SK-N-MC (cell line): ENCODE measurements at regions not wholly inside any gene's neighbourhood (a gene's known extent, or its start where the extent isn't known, plus 50 kb on each side); places are given as distances from the start of the nearest gene placed in this dataset.
A peak's percentile ranks its signal among the peaks of the same experiment; 100 is the strongest.

ENCODE experiments used
- DNase-seq: peaks from one replicate; pipeline ENCODE4 v3.0.0-alpha.2; 2011; ENCODE audit warnings: low read depth, low spot score
- H3K27ac ChIP-seq: fragments of 200-600 bp; sonication (generic); 2 replicates; pipeline ENCODE4 v1.5.1; 2016; ENCODE audit warnings: mixed run types
- H3K36me3 ChIP-seq: fragments of 200-600 bp; sonication (generic); 2 replicates; pipeline ENCODE4 v1.6.1; 2017; ENCODE audit warnings: antibody characterized with exemption, low read length, mixed read lengths; ENCODE audit not compliant: insufficient read depth
- H3K4me3 ChIP-seq: fragments of 200-600 bp; sonication (generic); 2 replicates; pipeline ENCODE4 v1.5.1; 2016
- H3K9ac ChIP-seq: fragments of 200-600 bp; sonication (generic); 2 replicates; pipeline ENCODE4 v1.8.0; 2017; ENCODE audit warnings: mixed run types, mixed read lengths; ENCODE audit not compliant: insufficient read length
- H3K9me3 ChIP-seq: fragments of 200-600 bp; sonication (generic); 2 replicates; pipeline ENCODE4 v1.6.1; 2017; ENCODE audit warnings: low read depth, mild to moderate bottlenecking, antibody characterized with exemption, low read length, moderate library complexity, mixed read lengths
- EZH2 ChIP-seq: fragments of 200-600 bp; sonication (generic); IDR thresholded peaks from one replicate; pipeline ENCODE4 v1.6.1; 2017; ENCODE audit warnings: antibody characterized with exemption
- FOXP2 ChIP-seq: optimal IDR thresholded peaks from 2 replicates; pipeline ENCODE3; 2011; ENCODE audit warnings: mild to moderate bottlenecking, moderate library complexity; ENCODE audit not compliant: insufficient read depth; ENCODE audit errors: extremely low read length, control extremely low read depth
- POLR2AphosphoS5 ChIP-seq: IDR thresholded peaks from 2 replicates; pipeline ENCODE4 v1.6.1; 2012; ENCODE audit warnings: mild to moderate bottlenecking, low read depth, low read length, borderline replicate concordance

DNA sequence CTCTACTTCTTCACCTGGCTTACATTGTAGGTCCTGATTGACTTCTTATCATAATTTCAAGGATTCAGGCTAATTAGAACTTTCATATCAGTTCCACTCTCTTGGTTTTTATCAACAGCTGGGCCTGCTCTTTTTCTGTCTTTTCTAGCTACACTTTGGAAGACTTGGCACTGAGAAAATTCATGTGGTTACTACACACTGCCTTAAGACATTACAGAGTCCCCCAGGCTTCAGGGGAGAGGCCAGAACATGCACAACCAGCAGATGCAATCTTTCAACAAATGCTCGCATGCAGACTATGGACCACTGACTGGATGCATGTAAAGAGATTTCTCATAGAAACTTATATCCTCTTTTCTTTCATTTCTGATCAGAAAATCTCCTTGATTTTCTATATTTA is 423.5 kb downstream of the TUSC7 start:
- H3K9ac ChIP-seq, result no peak overlapping the region
- no peak for DNase-seq
- no peaks in the 10 kb centered on the region for H3K9me3 ChIP-seq
- H3K27ac ChIP-seq, result no peak overlapping the region
- TF ChIP-seq POLR2AphosphoS5, result no peak
- no peak for TF ChIP-seq FOXP2
- TF ChIP-seq EZH2, result no peak
- H3K4me3 ChIP-seq, result no peak overlapping the region
- no peaks in the 10 kb centered on the region for H3K36me3 ChIP-seq

DNA sequence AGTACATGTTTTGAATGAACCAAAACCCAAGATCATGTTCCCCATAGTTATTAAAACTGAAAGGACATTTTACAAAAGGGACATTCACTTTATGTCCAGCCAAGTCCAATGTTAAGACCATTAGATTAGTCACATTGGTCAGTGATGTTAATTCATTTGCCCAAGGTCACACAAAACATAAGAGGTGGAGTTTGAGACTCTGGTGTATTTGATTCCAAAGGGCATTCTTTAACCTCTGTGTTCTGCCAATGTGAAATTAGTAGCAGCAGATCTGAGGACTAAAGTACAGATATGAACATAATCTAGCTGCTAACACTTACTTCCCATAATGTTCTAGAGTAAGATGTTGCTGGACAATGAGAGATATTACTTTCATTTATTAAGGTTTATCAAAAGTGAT is 425.6 kb downstream of the TUSC7 start:
- Histone ChIP-seq H3K9me3 (no peaks in the 10 kb centered on the region), H3K36me3 (no peaks in the 10 kb centered on the region), H3K27ac (no peak overlapping the region), H3K9ac (no peak overlapping the region), H3K4me3 (no peak overlapping the region)
- DNase-seq, result no peak
- TF ChIP-seq FOXP2 (no peak), EZH2 (no peak), POLR2AphosphoS5 (no peak)

- TF ChIP-seq FOXP2, result no peak
- TF ChIP-seq POLR2AphosphoS5, result no peak
- no peak for TF ChIP-seq EZH2
- H3K36me3 ChIP-seq, result no peaks in the 10 kb centered on the region
- no peak overlapping the region for H3K27ac ChIP-seq
- H3K9ac ChIP-seq, result no peak overlapping the region
- H3K4me3 ChIP-seq, result no peak overlapping the region
- no peaks in the 10 kb centered on the region for H3K9me3 ChIP-seq
- DNase-seq, result no peak
Observed at GRCh38 chr3:117136003-117136402, 426.4 kb downstream of the TUSC7 start.

DNA sequence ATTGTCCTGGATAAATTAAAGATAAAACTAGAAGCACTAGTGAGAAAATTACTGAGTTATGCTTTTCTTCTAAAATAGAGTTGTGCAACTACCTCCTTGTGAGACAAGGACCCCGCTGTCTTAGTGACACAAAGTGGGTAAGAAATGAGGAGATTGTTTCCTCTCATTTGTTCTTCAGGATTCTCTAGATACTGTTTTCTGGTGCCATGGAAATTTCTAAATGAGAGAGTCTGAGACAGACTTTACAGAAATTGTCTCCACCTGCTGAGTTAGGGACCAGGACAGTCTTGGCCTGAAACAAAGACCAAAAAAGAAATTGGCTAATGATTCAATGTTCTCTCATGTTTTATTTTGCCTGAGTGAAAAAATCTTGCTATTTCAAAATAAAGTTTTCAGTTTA is 427.5 kb downstream of the TUSC7 start:
- Histone ChIP-seq H3K9me3 (no peaks in the 10 kb centered on the region), H3K27ac (peak overlapping the region; percentile 74), H3K4me3 (no peak overlapping the region), H3K36me3 (no peaks in the 10 kb centered on the region), H3K9ac (peak overlapping the region; percentile 0)
- no peak for TF ChIP-seq EZH2
- no peak for TF ChIP-seq POLR2AphosphoS5
- no peak for TF ChIP-seq FOXP2
- no peak for DNase-seq

DNA sequence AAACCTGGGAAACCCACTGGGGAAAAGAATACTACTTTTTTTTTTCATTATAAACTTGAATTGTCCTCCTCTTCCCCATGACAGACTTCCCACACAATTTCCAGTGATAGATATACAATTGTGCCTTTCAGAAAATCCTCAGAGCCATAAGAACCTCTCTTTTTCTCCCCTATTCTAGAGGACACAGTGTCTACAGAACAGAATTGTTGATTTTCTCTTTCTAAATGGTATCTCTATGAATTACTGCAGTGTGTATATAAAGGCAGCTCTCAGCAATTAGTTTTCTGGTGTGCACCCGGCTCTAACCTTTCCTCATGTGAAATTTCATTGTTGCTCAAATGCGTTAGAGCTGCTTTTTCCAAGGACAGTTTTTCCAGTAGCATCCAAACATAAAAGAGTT is 430.1 kb downstream of the TUSC7 start:
- no peak overlapping the region for H3K27ac ChIP-seq
- DNase-seq, result no peak
- H3K9ac ChIP-seq, result no peak overlapping the region
- H3K4me3 ChIP-seq, result no peak overlapping the region
- no peaks in the 10 kb centered on the region for H3K9me3 ChIP-seq
- no peaks in the 10 kb centered on the region for H3K36me3 ChIP-seq
- no peak for TF ChIP-seq EZH2
- no peak for TF ChIP-seq FOXP2

- no peaks in the 10 kb centered on the region for H3K36me3 ChIP-seq
- no peaks in the 10 kb centered on the region for H3K9me3 ChIP-seq
- DNase-seq, result no peak
- H3K9ac ChIP-seq, result no peak overlapping the region
- TF ChIP-seq POLR2AphosphoS5 (no peak), FOXP2 (no peak), EZH2 (no peak)
- H3K27ac ChIP-seq, result no peak overlapping the region
- no peak overlapping the region for H3K4me3 ChIP-seq
Observed at GRCh38 chr3:117141812-117142211, 432.2 kb downstream of the TUSC7 start.

GRCh38 chr3:117144853-117145252 is 435.3 kb downstream of the TUSC7 start:
- peak overlapping the region; percentile 9 for H3K9ac ChIP-seq
- H3K27ac ChIP-seq, result peak overlapping the region; percentile 82
- DNase-seq, result no peak
- no peaks in the 10 kb centered on the region for H3K36me3 ChIP-seq
- TF ChIP-seq POLR2AphosphoS5, result no peak
- no peak for TF ChIP-seq FOXP2
- no peak for TF ChIP-seq EZH2
- H3K4me3 ChIP-seq, result peak overlapping the region; percentile 34
- no peaks in the 10 kb centered on the region for H3K9me3 ChIP-seq

DNA sequence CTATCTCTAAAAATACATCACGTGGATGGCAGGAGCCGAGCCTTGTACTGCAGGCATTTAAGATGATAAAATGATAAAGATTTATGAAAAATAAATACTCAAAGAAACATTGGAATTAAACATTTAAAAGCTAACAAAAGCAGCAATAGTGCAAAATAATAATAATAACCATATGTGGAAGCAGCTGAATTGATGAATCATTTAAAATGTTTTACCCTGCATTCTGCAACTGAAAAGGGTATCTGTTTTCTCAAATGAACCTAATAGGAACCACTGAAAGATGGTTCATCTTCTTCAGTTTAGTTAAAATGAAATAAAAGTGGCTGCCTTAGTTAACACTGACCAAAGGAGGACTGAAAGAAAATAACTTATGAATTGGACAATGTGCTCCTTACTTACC is 436.1 kb downstream of the TUSC7 start:
- H3K27ac ChIP-seq, result peak overlapping the region; percentile 82
- no peaks in the 10 kb centered on the region for H3K9me3 ChIP-seq
- no peak for DNase-seq
- peak overlapping the region; percentile 34 for H3K4me3 ChIP-seq
- TF ChIP-seq EZH2, result no peak
- no peak for TF ChIP-seq FOXP2
- no peak for TF ChIP-seq POLR2AphosphoS5
- H3K36me3 ChIP-seq, result no peaks in the 10 kb centered on the region
- H3K9ac ChIP-seq, result no peak overlapping the region

DNA sequence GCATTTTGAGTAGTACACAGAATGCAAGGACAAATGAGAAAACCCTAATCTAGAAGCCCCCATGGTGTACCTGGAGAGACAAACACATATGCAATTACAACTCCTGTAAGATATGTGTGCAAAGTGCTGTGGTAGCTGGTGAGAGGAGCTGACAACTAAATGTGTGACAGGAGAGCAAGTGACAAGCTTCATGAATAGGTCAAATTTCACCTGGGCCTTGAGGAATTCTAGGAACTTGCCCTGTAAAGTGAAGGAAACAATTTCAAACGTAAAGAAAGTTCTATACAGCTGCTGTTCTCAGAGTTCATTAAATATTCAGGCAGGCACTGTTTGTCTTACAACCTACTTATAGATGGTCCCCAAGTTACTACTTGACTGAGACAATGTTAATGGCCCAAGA is 437.0 kb downstream of the TUSC7 start:
- Histone ChIP-seq H3K9me3 (no peaks in the 10 kb centered on the region), H3K27ac (0 out of 2 replicates have a peak overlapping the region, but pooled peaks have one; percentile 82), H3K9ac (no peak overlapping the region), H3K36me3 (no peaks in the 10 kb centered on the region), H3K4me3 (no peak overlapping the region)
- no peak for DNase-seq
- TF ChIP-seq POLR2AphosphoS5, result no peak
- no peak for TF ChIP-seq EZH2
- no peak for TF ChIP-seq FOXP2

DNA sequence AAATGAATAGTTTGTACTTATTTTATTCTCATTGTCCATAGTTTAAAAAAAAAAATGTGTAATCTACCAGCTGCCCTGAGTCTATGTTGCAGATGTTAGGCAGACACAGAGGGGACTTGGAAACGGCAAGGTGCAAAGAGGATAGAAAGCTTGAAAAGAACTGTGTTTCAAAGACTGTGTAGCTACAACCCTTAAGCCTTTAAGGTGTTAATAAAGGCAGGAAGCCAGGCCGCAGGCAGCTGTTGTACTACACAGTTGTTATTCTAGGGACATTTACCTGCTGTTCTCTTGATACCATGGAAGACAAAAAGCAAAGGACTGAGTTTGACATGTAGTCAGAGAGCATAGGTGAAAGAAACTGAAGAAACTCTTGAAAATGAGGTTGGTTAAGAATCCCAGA is 440.0 kb downstream of the TUSC7 start:
- Histone ChIP-seq H3K27ac (no peak overlapping the region), H3K9ac (no peak overlapping the region), H3K9me3 (no peaks in the 10 kb centered on the region), H3K36me3 (no peaks in the 10 kb centered on the region), H3K4me3 (no peak overlapping the region)
- no peak for TF ChIP-seq FOXP2
- no peak for TF ChIP-seq POLR2AphosphoS5
- TF ChIP-seq EZH2, result no peak
- no peak for DNase-seq
